ENCODE measurements at regions not wholly inside any gene's neighbourhood (a gene's known extent, or its start where the extent isn't known, plus 50 kb on each side); places are given as distances from the start of the nearest gene placed in this dataset.
A peak's percentile ranks its signal among the peaks of the same experiment; 100 is the strongest.

- no peak for DNase-seq
- Mint-ChIP-seq H3K4me1 (no peaks in the 10 kb centered on the region), H3K27me3 (ENCODE audit: low read depth in 3 of 3) (peaks cover 0 to 6% (median 4%) of the 10 kb centered on the region in 3 donors), H3K27ac (no peak overlapping the region), H3K36me3 (no peaks in the 10 kb centered on the region), H3K4me3 (no peak overlapping the region), H3K9me3 (no peaks in the 10 kb centered on the region)
Measured at GRCh38 chr9:93900971-93901861, 53.9 kb downstream of the BARX1 start.

GRCh38 chr9:93900436-93900819 is 54.7 kb downstream of the BARX1 start:
- Mint-ChIP-seq H3K4me1 (no peaks in the 10 kb centered on the region), H3K27me3 (ENCODE audit: low read depth in 3 of 3) (peaks cover 0 to 3% (median 0%) of the 10 kb centered on the region in 3 donors), H3K27ac (no peak overlapping the region), H3K9me3 (no peaks in the 10 kb centered on the region), H3K36me3 (no peaks in the 10 kb centered on the region), H3K4me3 (no peak overlapping the region)
- DNase-seq, result no peak

DNA sequence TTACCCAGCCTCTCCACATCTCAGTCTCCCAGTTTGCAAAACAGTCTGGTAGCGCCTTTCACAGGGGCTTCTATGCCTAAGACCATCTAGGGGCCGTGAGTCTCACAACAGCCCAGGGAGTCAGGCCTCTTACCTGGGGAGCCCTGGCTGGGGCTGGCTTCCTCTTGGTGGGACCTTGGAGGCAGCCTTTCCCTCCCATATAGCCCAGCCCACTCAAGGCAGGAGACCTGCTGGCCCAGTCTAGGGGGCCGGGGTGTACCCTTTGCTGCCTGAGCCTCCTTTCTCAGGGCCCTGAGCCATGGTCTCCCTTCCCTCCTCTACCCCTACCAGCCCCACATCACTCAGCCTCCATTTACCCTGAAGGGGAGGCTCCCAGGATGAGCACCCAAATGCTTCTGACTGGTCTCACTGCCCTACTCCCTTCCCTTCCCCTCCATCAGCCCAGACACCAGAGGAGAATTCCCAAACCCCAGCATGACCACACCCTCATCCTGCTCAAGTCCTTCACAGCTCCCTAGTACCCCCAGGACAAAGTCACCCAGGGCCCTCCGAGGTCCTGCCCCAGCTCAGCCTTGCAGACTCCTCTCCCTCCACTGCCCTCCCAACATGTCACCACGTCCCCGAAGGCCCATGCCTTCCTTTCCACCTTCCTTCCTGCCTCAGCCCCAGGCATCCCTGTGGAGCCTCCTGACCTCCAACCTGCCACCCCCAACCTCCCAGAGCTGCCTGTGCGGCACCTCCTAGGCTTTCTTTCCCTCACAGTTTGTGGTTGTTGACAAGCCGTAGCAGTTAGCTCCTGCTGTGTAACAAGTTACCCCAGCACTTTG is 55.3 kb downstream of the BARX1 start:
- Mint-ChIP-seq H3K36me3 (no peaks in the 10 kb centered on the region), H3K27ac (no peak overlapping the region), H3K9me3 (no peaks in the 10 kb centered on the region), H3K4me3 (no peak overlapping the region), H3K27me3 (ENCODE audit: low read depth in 3 of 3) (peaks cover 0 to 3% (median 0%) of the 10 kb centered on the region in 3 donors), H3K4me1 (no peaks in the 10 kb centered on the region)
- DNase-seq, result no peak

DNA sequence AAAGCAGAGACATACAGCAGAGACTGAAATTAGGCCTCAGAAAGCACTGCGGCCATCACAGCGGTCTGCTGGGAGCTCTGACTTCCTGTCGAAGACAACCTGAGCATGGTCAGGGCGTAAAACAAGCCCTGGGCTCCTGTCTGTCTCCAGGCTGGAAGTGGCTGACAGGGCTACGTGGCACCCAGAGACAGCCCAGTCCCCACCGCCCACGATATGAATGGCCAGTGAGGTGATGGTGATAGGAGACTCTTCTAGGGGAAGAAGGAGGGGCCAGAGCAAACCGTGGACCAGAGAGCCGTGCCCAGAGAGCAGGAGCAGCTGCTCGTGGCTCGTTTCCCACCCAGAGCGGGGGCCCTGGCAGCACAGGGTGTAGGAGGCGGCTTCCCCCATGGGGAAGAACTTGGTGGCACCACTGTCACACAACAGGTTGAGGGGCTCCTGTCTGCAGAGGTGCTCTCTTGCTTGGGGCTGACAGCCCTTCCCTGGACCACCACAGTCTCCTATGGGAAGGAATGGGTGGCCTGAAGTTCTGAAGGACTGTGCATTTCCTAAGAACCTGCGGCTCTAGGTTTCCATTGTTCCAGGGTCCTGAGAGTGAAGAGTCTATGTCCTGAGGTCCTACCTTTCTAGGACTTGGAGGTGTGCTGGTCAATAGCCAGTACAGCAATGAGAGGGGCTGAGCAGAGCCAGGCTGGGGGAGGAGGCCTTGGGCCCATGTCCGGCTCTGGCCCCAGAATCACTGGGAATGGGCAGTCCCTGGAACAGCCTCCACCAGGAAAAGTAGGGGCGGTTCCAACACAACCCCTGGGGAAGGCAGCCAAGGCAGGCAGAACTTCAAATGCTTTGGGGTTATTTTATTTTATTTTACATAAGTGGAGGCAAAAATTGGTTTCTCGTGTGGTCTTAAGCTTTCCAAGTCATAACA is 56.4 kb downstream of the BARX1 start:
- Mint-ChIP-seq H3K4me3 (no peak overlapping the region), H3K27me3 (ENCODE audit: low read depth in 3 of 3) (peaks cover 0 to 3% (median 0%) of the 10 kb centered on the region in 3 donors), H3K4me1 (no peaks in the 10 kb centered on the region), H3K36me3 (no peaks in the 10 kb centered on the region), H3K9me3 (no peaks in the 10 kb centered on the region), H3K27ac (peak overlapping the region in 1 of 6 donors; percentile 20)
- DNase-seq, result no peak

- Mint-ChIP-seq H3K9me3 (peaks cover 0 to 4% (median under 1%) of the 10 kb centered on the region in 6 donors), H3K27me3 (ENCODE audit: low read depth in 3 of 3) (peaks cover 0 to 3% (median 0%) of the 10 kb centered on the region in 3 donors), H3K4me3 (no peak overlapping the region), H3K27ac (peak overlapping the region in 1 of 6 donors; percentile 20), H3K4me1 (no peaks in the 10 kb centered on the region), H3K36me3 (no peaks in the 10 kb centered on the region)
- no peak for DNase-seq
Measured at GRCh38 chr9:93898026-93898425, 57.1 kb downstream of the BARX1 start.

DNA sequence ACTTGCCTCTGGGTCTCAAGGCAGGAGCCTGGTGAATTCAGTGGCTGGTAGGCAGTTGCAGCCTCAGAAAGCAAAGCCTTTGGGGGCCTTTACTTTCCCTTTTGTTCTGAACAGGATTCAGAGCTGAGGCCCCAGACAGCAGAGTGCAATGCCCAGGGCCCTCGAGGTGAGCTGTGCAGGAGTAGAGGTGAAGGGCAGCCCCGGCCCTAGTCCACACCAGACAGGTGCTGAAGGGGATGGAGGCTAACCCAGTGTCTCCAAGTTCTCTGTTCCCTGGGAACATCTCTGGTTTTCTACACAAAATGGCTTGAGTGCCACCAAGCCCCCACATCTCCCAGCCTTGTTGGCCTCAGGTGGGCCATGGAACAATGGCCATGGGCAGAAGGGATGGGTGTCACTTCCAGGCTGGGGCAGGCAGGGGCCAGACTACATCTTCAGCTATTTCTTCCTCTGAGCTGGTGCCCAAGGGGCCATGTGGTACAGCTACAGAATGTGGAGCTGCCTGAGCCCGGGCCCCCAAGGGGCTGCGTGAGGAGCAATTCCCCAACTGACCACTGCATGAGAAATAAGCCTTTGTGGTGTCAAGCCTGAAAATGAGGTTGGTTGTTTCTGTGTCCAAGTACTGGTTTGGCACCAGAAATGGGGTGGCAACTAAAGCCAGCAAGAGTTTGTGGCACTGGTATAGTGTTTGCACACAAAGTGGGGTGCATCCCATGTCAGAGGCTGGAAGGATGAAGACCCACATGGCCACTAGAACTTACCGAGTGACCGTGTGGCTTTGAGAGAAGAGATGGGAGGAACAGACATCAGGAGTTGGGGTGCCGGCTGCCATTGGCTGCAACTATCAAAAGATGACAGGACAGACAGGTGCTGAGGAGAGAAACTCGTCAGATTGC is 57.8 kb downstream of the BARX1 start:
- Mint-ChIP-seq H3K27me3 (ENCODE audit: low read depth in 3 of 3) (peaks cover 0 to 3% (median 0%) of the 10 kb centered on the region in 3 donors), H3K4me3 (no peak overlapping the region), H3K27ac (no peak overlapping the region), H3K4me1 (no peaks in the 10 kb centered on the region), H3K9me3 (peaks cover 0 to 11% (median 4%) of the 10 kb centered on the region in 6 donors), H3K36me3 (no peaks in the 10 kb centered on the region)
- no peak for DNase-seq

DNA sequence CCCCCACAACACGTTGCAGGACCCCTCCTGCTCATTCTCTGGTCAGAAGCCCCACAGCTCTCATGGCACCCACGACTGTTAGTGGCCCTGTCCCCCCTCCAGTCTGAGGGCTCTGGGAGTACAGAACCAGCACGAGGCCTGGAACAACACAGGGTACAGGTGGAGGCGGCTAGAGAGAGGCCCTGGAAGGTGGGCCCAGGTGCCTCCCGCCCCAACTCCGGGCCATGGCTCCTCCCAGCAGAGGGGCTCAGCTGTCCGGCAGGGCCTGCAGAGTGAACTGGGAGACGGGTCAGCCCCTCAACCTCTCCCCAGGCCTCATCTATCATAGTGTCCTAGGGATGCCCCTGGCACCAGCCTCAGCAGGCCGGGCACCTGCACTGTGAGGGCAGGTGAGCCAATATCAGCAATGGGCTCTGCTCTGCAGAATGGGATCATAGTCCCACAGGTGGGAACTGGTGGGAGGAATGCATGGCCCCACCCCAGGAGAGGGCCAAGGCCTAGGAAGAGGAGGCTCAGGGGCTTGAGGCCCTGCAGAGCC is 58.6 kb downstream of the BARX1 start:
- peaks cover 0 to 11% (median 4%) of the 10 kb centered on the region in 6 donors for H3K9me3 Mint-ChIP-seq
- H3K4me1 Mint-ChIP-seq, result no peaks in the 10 kb centered on the region
- no peak for DNase-seq
- no peaks in the 10 kb centered on the region for H3K36me3 Mint-ChIP-seq
- H3K27ac Mint-ChIP-seq, result no peak overlapping the region
- no peak overlapping the region for H3K4me3 Mint-ChIP-seq
- peaks cover 0 to 3% (median 0%) of the 10 kb centered on the region in 3 donors for H3K27me3 Mint-ChIP-seq (ENCODE audit: low read depth in 3 of 3)

- DNase-seq, result no peak
- H3K27ac Mint-ChIP-seq, result no peak overlapping the region
- no peak overlapping the region for H3K4me3 Mint-ChIP-seq
- H3K4me1 Mint-ChIP-seq, result no peaks in the 10 kb centered on the region
- no peaks in the 10 kb centered on the region for H3K36me3 Mint-ChIP-seq
- H3K27me3 Mint-ChIP-seq (ENCODE audit: low read depth in 3 of 3), result peaks cover 0 to 3% (median 0%) of the 10 kb centered on the region in 3 donors
- H3K9me3 Mint-ChIP-seq, result peaks cover 0 to 11% (median 4%) of the 10 kb centered on the region in 6 donors
Measured at GRCh38 chr9:93896093-93896492, 59.1 kb downstream of the BARX1 start.

DNA sequence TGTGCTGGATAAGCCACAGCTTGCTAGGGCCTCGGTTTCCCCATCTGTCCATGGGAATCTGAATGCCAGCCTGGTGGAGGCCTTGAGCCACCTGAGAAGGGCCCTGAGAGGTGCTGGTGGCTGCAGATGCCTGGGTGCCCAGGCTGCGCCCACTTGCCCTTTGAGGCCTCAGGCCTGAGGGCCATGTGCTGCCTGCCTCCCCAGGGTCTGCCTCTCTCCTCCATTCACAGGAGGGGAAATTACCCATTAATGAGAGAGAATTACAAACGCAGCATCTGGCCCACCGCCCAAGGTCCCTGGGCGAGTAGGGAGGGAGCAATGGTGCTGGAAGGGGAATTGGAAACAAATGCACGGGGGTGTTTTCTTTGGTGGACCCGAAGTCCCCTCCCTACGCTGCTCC is 59.6 kb downstream of the BARX1 start:
- Mint-ChIP-seq H3K4me3 (no peak overlapping the region), H3K27ac (no peak overlapping the region), H3K9me3 (peaks cover 0 to 11% (median 5%) of the 10 kb centered on the region in 6 donors), H3K36me3 (no peaks in the 10 kb centered on the region), H3K4me1 (no peaks in the 10 kb centered on the region), H3K27me3 (ENCODE audit: low read depth in 3 of 3) (peaks cover 0 to 5% (median 0%) of the 10 kb centered on the region in 3 donors)
- no peak for DNase-seq

DNA sequence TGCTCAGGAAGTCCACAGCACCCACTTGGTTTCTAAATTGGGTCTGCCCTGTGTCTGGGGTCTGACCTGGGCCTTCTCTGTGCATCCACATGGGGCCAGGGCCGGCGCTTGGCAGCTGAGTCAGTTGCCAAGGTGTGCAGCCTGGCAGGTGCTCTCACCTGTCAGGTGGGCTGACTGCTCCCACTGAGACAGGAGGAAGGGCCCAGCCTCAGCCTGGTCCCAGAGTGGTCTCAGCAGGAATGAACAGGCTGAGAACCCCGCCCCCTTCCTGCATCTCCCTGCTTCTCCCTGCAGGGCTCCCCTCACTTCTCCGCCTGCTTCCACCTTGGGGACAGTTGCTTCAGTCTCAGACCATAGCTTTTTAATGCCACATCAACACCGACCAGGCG is 60.5 kb downstream of the BARX1 start:
- no peak overlapping the region for H3K27ac Mint-ChIP-seq
- H3K4me1 Mint-ChIP-seq, result no peaks in the 10 kb centered on the region
- peaks cover 0 to 2% (median 0%) of the 10 kb centered on the region in 3 donors for H3K27me3 Mint-ChIP-seq (ENCODE audit: low read depth in 3 of 3)
- no peak for DNase-seq
- H3K4me3 Mint-ChIP-seq, result no peak overlapping the region
- peaks cover 0 to 11% (median 5%) of the 10 kb centered on the region in 6 donors for H3K9me3 Mint-ChIP-seq
- H3K36me3 Mint-ChIP-seq, result no peaks in the 10 kb centered on the region

DNA sequence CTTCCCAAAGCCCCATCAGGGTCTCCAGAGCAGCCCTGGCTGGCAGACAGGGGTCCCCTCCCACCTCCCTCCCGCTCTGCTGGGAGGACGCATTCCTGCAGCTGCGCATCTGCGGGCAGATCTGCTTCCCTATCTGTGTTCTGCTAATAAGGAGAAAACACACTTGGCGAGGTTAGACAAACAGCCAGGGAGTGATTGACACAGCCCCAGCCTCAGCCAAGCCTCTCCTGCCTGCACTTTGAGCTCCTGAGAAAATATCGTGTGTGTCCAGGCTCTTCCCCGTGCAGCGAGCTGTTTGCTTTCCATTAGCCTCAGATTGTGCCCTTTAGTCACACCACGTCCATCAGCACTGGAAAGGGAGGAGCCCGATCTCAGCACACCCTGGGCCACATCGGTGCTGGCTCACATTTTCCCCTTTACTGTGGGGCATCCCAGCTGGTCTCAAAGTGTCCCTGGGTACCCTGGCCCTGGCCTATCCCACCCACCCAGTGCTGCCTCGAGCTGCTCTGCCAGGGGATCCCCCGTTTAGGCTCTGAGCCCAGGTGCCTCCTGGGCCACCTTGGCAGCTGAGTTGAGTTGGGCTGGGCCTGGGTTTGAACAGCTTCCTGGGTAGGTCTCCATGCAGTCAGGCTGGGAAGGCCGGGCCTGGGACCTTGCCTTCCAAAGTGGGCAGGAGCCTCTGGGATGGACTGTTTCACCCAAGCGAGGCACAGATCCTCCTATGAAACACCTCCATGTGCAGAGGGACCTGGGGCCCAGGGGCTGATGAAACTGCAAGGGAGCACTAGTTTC is 61.1 kb downstream of the BARX1 start:
- no peak for DNase-seq
- Mint-ChIP-seq H3K4me3 (no peak overlapping the region), H3K27ac (no peak overlapping the region), H3K4me1 (no peaks in the 10 kb centered on the region), H3K9me3 (peaks cover 0 to 11% (median 5%) of the 10 kb centered on the region in 6 donors), H3K36me3 (no peaks in the 10 kb centered on the region), H3K27me3 (ENCODE audit: low read depth in 3 of 3) (peaks cover 0 to 2% (median 0%) of the 10 kb centered on the region in 3 donors)

- Mint-ChIP-seq H3K4me1 (no peaks in the 10 kb centered on the region), H3K36me3 (no peaks in the 10 kb centered on the region)
Measured at GRCh38 chr9:93893194-93893593, 62.0 kb downstream of the BARX1 start.

More at GRCh38 chr9:93893194-93893593, 62.0 kb downstream of the BARX1 start:
- no peak overlapping the region for H3K27ac Mint-ChIP-seq
- DNase-seq, result no peak
- H3K9me3 Mint-ChIP-seq, result peaks cover 0 to 11% (median 5%) of the 10 kb centered on the region in 6 donors
- H3K4me3 Mint-ChIP-seq, result no peak overlapping the region
- H3K27me3 Mint-ChIP-seq (ENCODE audit: low read depth in 3 of 3), result peaks cover 2% of the 10 kb centered on the region in 3 donors
